HG03045 (cell line): ENCODE measurements at regions not wholly inside any gene's neighbourhood (a gene's known extent, or its start where the extent isn't known, plus 50 kb on each side); places are given as distances from the start of the nearest gene placed in this dataset.
"Not testable (repeated sequence)": the region's sequence is repeated elsewhere in the genome, so short reads cannot be mapped to it uniquely, and the experiment has no call there.

ENCODE experiments used
- ATAC-seq: cut with Tn5 transposase; IDR thresholded peaks from one replicate; pipeline ENCODE4 v1.9.1; 2021; ENCODE audit warnings: mild to moderate bottlenecking, moderate library complexity; ENCODE audit not compliant: unreplicated experiment

DNA sequence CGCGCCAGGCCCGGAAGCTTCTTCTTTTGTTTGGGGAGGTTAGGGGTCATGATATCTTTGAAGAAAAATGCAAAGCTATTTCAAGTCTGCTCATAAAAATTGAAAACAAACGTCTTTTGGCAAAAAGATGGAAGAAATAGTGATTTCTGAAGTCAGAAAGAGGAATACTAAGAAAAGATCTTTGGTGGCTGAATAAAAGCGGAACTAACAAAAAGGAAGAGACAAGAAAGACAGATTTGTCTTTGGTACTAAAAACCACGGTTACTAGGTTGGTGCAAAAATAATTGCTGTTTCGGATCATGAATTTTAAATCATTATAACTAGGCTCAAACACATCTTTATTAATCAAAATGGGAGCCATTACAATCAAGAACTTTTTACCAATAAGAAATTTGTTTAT, 164.6 kb upstream of the TRIB2 start:
- no peak for ATAC-seq

DNA sequence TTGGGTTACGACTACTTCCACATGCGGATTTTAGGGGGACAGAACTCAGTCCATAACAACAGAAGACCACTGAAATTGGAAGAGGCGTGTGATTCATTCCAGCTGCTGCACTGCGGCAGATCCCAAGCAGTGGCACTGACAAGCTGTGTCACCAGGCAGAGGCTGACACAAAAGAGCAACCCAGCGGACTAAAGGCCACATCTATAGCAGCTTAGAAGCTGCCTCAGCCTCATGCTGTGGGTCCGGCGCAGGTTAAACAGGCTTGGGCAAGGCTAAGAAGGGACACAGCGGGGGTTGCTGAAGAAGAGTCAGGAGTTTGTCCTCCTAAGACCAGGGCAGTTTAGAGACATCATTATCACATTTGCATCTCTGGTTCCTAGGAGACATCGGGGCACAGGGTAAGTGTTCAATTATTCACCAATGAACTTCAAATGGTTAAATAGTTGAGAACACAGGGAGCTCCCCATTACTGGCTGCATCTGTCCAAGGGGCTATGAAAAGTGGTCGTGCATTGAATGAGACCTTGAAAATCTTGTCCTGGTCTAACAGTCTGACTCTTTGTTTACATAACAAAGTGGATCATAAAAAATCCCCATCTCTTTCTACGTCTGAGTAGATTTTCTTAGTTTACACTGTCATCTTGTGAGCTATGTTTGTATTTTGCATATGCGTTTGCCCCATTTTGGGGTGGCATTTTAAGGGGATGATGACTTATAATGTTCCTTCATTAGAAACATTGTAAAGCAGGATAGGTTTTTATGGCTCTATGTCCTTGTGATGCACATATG, 162.3 kb upstream of the TRIB2 start:
- ATAC-seq, result peak; percentile 9

DNA sequence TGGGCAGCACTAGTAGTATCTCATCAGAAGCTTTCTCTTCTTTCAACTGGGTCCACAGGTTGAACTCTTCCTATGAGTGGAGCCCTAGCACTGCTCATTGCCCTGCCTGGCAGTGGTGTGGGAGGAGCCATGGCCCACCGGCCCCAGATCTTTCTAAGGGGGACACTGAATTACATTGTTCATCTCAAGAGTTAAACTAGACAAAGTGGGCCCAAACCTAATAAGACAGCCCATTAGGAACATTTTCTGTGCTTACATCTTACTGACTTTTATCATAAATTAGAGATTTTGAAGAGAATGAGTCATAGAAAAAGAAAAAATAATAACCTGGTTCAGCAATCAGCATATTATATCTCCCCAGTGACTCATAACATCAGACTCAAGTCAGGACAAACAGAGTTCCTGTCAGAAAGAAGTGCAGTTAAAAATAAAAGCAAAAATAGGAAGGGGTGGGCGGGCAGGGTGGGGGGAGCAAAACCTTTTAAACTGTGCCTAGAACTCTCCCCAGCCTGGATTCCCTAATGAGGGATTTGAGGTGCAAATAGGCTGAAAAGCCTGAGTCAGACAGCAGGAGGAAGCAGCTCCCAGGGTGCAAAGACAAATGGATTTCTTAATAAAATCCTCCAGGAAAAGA, 161.6 kb upstream of the TRIB2 start:
- ATAC-seq, result peak; percentile 44

DNA sequence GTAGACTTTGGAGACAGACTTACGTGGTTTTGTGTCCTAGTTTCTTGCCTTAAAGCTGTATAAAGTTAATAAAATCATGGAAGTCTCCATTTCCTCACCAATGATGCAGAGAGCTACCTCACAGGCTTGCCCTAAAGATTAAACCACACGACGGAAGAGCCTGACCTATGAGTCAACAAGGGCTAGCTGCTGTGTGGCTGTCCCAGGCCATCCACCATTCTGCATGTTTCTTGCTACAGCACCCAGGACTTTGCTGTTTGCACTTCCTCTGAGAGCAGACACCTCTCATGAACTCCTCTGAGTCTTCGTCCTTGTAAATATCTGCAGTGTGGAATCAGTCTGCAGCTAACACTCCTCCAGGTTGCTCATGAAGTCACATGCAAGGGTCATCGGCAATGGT, 160.0 kb upstream of the TRIB2 start:
- ATAC-seq, result no peak

DNA sequence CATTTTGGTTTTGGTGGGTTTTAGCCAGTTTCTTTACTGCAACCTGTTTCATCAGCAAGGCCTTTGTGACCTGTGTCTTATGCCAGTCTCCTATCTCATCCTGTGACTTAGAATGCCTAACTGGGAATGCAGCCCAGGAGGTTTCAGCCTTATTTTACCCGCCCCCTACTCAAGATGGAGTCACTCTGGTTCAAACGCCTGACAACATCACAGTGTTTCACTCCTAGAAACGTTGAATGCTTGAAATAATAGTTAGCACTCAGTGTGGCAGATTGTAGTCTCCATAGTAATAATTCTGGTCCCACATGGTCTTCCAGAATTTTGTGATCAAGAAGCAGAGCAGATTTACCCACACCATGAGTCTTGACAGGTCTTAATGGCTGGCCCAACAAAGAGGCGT, 159.0 kb upstream of the TRIB2 start:
- no peak for ATAC-seq

DNA sequence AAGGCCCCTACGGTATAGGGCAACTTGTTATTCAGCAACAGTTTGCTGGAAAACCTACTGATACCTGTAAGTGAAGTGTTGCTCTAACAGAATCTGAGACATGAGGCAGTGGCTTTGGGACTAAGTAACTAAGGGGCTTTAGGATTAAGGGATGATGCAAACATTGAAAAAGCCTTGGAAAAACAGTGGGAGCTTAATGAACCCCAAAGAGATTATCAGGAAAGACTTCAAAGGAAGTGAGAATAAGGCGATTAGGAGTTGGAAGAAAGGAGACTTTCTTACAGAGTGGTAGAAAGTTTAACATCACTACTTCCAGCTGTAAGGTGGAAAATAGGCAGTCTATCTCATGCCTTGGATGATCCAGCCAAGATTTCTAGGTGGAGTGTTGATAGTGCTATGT, 158.2 kb upstream of the TRIB2 start:
- no peak for ATAC-seq

DNA sequence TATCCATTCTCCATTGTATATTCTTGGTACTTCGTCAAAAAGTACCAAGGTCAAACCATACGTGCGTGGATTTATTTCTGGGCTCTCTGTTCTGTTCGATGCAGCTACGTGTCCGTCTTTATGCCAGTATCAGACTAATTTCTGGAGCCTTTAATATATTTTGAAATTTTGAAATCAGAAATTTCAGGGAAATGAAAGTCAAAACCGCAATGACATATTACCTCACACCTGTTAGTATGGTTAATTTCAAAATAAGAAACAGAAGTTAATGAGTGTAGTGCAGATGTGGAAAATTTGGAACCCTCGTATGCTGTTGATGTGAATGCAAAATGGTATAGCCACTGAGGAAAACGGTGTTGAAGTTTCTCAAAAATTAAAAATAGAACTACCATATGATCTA, 156.1 kb upstream of the TRIB2 start:
- ATAC-seq, result no peak

DNA sequence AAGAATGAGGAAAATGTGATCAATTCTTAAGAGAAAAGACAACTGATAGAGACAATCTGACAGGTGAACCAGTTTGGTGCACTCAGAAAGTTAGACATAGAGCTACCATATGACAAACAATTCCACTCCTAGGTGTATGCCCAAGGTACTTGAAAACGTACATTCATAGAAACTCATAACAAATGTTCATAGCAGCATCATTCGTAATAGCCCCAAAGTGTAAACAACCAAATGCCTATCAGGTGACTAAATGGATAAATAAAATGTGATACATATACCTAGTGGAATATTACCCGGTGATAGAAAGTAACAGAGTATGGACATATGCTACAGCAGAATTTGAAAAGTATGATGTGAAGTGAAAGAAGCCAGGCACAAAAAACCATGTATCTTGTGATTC, 149.3 kb upstream of the TRIB2 start:
- no peak for ATAC-seq

DNA sequence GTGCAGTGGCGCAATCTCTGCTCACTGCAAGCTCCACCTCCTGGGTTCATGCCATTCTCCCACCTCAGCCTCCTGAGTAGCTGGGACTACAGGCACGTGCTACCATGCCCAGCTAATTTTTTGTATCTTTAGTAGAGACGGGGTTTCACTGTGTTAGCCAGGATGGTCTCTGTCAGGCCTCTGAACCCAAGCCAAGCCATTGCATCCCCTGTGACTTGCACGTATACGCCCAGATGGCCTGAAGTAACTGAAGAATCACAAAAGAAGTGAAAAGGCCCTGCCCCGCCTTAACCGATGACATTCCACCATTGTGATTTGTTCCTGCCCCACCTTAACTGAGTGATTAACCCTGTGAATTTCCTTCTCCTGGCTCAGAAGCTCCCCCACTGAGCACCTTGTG, 147.2 kb upstream of the TRIB2 start:
- not testable (repeated sequence) for ATAC-seq

DNA sequence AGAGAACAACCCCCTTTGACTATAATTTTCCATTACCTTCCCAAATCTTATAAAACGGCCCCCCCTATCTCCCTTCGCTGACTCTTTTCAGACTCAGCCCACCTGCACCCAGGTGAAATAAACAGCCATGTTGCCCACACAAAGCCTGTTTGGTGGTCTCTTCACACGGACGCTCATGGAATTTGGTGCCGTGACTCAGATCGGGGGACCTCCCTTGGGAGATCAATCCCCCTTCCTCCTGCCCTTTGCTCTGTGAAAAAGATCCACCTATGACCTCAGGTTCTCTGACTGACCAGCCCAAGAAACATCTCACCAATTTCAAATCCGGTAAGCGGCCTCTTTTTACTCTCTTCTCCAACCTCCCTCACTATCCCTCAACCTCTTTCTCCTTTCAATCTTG, 146.8 kb upstream of the TRIB2 start:
- not testable (repeated sequence) for ATAC-seq

DNA sequence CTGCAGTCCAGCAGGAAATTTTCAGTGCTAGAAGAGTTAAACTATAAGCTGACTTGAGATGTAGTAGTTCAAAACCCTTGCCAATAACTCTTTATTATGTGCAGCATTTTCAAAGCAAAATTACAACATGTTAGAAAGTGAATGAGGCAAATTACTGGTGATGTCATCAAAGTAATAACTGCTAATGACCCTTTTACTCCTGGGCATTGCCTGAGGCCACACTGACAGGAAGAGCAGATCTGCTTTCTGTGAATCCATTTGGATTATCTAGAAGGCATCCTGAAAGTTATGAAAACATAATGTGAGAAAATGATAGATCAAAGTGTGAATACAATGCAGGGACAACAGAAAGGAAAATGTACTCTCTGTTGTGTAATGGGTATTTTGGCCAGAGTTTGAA, 139.6 kb upstream of the TRIB2 start:
- ATAC-seq, result no peak

DNA sequence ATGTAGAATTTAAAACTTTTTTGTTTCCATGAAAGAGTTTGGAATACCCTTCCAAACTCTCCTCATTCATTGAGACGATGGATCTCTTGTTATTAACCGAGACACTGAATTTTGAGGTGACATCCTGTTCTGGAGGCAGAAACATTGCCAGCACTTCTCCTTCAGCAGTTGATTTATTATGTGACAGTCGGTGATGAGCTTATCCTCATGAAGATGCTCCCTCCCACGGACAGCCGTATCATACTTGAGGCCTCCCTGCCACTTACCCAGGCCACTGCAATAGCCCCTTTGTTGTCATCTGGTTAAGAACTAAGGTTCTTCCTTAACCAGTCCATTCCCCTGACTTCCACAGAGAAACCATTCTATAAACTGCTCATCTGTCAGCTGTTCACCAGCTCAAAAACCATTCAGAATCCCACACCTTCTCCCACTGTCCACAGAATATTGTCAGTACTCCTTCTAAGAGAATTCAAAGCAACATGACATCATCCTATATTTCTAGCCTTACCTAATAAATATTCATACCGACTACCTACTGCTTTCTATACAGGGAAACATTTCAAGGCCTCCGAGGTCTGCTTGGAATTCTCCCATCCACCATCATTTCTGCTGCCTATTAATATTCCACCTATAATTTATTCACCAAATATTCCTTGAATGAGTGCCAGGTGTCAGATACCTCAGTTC, 139.0 kb upstream of the TRIB2 start:
- no peak for ATAC-seq

DNA sequence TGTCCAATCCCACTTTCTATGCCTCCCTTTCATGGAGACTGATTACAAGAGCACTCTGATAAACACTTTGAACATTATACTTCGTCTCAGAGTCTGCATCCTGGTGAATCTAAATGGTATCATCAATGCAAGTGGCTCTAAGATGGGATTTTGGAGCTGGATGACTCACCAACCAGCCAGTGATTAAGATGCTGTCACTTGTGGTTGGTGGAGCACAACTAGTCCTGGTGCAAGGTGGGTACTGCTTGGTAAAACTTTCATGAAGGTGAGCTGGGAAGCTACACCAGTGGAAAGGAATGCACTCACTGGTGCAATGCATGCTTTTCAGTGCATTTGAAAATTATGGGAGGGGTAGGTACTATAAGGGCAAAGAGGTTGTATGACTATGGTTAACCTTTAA, 137.7 kb upstream of the TRIB2 start:
- no peak for ATAC-seq

DNA sequence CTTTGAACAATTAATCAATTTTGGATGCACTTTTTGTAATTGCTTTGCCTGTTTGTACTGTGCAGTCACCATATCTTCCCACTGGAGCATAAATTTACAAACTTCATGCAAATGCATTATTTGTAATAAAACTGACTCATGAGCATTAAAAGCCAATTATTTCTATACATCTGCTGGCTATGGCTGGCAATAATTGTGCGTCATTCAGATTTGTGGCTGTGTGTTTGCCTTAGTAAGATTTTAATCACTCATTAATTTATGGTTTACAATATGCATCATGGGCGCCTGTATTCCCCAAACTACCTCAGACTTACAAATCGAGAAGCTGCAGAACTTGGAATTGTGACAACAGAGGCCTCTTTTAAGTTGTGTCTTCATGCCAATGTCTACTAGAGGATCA, 132.4 kb upstream of the TRIB2 start:
- no peak for ATAC-seq

DNA sequence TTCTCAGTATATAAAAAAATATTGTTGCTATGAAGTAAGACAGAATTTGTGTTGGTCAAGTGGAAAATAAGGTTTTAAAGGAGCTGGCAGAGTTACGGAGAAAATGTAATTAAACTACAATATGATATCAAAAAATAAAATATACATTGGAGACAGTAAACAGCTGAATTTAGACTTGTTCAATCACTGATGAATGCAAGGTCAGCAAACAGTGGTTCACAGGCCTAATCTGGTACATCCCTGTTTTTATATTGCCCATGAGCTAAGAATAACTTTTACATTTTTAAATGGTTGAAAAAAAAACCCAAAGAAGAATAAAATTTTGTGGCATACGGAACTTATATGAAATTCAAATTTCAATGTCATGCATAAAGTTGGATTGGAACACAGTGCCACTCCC, 131.0 kb upstream of the TRIB2 start:
- ATAC-seq, result no peak

DNA sequence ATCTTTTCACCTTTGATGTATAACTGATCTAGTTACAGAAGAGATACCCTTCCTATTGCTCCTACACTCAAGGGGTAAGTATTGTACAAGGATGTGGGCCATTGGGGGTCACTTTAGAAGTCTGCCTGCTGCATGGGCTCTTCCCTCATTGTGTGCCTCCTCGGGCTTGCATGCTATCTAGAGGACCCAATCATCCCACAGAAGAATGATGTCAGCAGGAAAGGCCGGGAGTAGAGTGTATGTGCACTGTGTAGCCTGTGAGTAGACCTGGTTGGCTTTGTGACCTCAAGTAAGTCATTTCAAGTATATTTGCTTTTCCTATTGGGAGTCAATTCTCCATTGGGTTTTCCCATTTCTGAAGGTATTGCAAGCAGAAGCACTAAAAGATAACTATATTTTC, 129.5 kb upstream of the TRIB2 start:
- no peak for ATAC-seq

DNA sequence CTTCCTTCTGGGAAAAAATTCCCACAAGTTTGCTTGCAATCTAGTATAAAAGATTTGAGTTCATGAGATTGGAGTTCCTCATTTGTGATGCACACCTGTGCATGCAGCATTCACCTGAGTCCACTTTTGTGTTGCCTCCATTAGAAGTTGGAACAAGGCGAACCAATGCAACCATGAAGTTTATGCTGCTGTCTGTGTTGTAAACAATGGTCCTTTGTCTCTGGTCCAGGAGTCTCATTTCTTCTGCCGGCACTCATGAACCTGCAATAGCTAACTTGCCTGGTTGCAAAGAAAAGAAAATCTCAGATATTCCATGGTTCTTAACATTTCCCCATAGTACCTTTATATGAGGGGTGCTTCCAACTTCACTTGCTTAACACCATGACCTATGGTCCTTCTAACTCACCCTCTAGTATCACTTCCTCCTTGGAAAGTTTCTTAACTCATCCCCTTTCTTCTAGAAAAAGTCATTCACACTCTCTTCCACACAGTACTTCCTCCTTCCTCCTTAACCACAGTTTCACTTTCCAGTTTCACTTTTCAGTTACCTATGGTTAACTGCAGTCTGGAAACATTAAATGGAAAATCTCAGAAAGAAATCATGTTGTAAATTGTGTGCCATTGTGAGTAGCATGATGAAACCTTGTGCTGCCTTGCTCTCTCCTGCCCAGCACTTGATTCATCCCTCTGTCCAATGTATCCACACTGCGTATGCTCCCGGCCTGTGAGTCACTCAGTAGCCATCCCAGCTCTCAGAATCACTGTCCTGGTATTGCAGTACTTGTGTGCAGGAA, 128.8 kb upstream of the TRIB2 start:
- peak; percentile 76 for ATAC-seq

DNA sequence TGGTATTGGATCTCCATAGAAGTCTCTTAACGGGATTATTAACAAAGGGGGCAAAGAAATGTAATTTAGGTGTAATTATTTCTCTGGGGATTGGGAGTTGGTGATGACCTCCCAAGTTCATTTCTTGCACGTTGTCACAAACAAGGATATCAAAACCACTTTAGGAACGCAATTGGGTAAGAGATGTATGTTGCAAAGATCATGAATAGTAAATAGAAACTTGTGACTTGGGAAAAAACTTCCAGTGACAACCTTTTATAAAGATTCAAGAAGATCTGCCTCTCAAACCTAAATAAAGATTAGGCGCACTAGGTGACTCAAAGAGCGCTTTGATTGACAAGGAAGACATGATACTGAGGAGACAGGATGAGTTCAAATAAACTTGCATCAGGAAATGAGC, 127.8 kb upstream of the TRIB2 start:
- no peak for ATAC-seq

DNA sequence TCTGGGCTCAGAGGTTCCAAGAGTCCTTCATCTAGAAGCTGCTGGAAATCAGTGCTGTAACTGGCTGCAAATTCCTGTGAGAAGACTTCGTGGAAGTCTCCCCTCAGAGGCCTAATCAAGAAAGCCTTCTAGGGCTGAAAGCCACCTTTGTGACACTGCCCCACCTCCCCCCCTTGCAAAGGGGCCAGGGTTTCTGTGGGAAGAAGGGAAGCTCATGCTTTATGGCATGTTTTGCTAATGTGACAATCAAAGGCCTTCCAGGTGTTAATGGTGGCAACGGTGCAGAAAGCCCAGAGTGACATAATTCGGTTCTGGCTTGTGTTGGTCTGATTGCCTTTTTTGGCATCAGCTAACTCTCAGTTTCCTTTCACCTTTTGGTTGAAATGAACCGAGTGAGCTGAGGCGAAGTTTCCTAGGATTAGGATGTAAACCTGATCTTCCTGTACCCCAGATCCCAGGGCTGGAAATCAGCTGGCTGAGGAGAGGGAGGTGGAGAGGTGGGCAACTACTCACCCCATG, 126.9 kb upstream of the TRIB2 start:
- ATAC-seq, result no peak

DNA sequence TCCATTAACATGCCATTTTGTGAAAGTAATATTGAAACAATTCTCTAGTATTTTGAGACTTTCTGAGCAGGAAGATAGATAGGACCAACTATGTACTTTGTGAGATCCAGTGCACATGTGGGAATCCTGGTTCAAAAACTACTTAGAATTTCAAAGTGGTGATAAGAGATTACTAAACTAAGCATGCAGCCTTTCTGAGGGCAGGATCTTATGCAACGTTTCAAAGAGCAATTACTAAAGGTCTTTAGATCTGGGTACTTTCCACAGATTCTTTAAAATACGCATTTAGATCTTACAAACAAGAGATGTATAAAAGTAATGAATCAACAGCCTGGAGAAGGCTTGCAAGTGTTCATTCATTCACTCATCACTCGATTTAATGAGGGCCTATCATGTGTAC, 124.4 kb upstream of the TRIB2 start:
- no peak for ATAC-seq

DNA sequence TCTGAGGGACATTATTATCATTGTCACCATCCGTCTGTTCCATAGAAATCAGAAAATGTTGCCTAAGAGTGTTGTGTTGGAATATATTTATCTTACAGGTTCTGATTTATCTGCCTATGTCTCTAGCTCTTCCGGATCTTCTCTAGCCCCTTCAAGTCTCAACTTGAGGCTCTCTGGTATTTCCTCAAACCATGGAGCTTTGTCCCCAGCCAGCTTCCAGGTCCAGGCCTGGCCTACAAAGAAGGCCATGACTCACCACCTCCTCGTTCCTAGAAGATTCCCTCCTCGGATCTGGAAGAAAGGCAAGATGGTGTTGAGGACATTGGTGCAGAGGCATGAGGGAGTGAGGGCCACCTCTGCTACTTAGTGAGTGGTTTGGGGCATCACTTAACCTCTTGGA, 122.1 kb upstream of the TRIB2 start:
- no peak for ATAC-seq
